Peyer's patch (tissue), 4 donors: ENCODE measurements at regions not wholly inside any gene's neighbourhood (a gene's known extent, or its start where the extent isn't known, plus 50 kb on each side); places are given as distances from the start of the nearest gene placed in this dataset.
A peak's percentile ranks its signal among the peaks of the same experiment; 100 is the strongest.

Source experiments
- DNase-seq, 3 donors: peaks; one replicate each; pipeline ENCODE4 v3.0.0-alpha.2; 2017 to 2019
- H3K27ac ChIP-seq, 4 donors: fragments of 200-600 bp; sonication (generic); one replicate each; pipeline ENCODE4 v1.5.1; 2016 to 2019
- H3K27me3 ChIP-seq, 2 donors: fragments of 200-600 bp; sonication (generic); one replicate each; pipeline ENCODE4 v1.5.1; 2019
- H3K36me3 ChIP-seq, 3 donors: fragments of 200-600 bp; sonication (generic); one replicate each; pipeline ENCODE4 v1.5.1; 2016 to 2019
- H3K4me1 ChIP-seq, 4 donors: fragments of 200-600 bp; sonication (generic); one replicate each; pipeline ENCODE4 v1.5.1; 2016 to 2019
- H3K4me3 ChIP-seq, 4 donors: fragments of 200-600 bp; sonication (generic); 1 replicate in 3 of 4; 2 replicates in 1 of 4; pipeline ENCODE4 v1.5.1; 2016 to 2019; ENCODE audit warnings: mild to moderate bottlenecking in 1 of 4
- H3K9me3 ChIP-seq, 4 donors: fragments of 200-600 bp; sonication (generic); one replicate each; pipeline ENCODE4 v1.5.1; 2016 to 2019; ENCODE audit warnings: mild to moderate bottlenecking in 1 of 4
- CTCF ChIP-seq, 6 experiments: fragments of 450-650 bp in 4 of 6; fragments of 200-600 bp in 2 of 6; sonication (generic) in 1 of 6; IDR thresholded peaks; one replicate each; pipeline ENCODE4 v1.5.1; 2017 to 2019; ENCODE audit warnings: antibody characterized with exemption in 6 of 6, mild to moderate bottlenecking in 3 of 6, moderate library complexity in 1 of 6
- POLR2A ChIP-seq, 2 donors: fragments of 450-650 bp; IDR thresholded peaks; one replicate each; pipeline ENCODE4 v1.5.1; 2017; ENCODE audit warnings: antibody characterized with exemption in 2 of 2, mild to moderate bottlenecking in 2 of 2, moderate library complexity in 2 of 2

GRCh38 chr6:133701633-133702331 lies 187.1 kb upstream of the TCF21 start:
- H3K9me3 ChIP-seq: no peaks in the 10 kb centered on the region
- no peaks in the 10 kb centered on the region for H3K27me3 ChIP-seq
- H3K4me3 ChIP-seq: no peak overlapping the region
- DNase-seq: no peak
- no peaks in the 10 kb centered on the region for H3K4me1 ChIP-seq
- peak overlapping the region in 1 of 4 donors; percentile 4 for H3K27ac ChIP-seq
- H3K36me3 ChIP-seq: no peaks in the 10 kb centered on the region
- TF ChIP-seq CTCF (IDR thresholded peaks at IDR 0.05) (no peak), POLR2A (IDR thresholded peaks at IDR 0.05) (no peak)

GRCh38 chr6:133704371-133704770 lies 184.5 kb upstream of the TCF21 start:
- H3K27ac ChIP-seq: no peak overlapping the region
- no peak for TF ChIP-seq CTCF (IDR thresholded peaks at IDR 0.05)
- TF ChIP-seq POLR2A (IDR thresholded peaks at IDR 0.05): no peak
- no peaks in the 10 kb centered on the region for H3K9me3 ChIP-seq

GRCh38 chr6:133705066-133705465 lies 183.8 kb upstream of the TCF21 start:
- Histone ChIP-seq H3K27me3 (no peaks in the 10 kb centered on the region), H3K27ac (no peak overlapping the region), H3K4me1 (no peaks in the 10 kb centered on the region), H3K36me3 (no peaks in the 10 kb centered on the region), H3K4me3 (no peak overlapping the region), H3K9me3 (no peaks in the 10 kb centered on the region)
- TF ChIP-seq CTCF (IDR thresholded peaks at IDR 0.05) (no peak), POLR2A (IDR thresholded peaks at IDR 0.05) (no peak)
- no peak for DNase-seq

More at GRCh38 chr6:133704371-133704770, 184.5 kb upstream of the TCF21 start:
- no peak for DNase-seq
- Histone ChIP-seq H3K4me1 (no peaks in the 10 kb centered on the region), H3K4me3 (no peak overlapping the region), H3K27me3 (no peaks in the 10 kb centered on the region), H3K36me3 (no peaks in the 10 kb centered on the region)

GRCh38 chr6:133705731-133706130 lies 183.2 kb upstream of the TCF21 start:
- no peaks in the 10 kb centered on the region for H3K4me1 ChIP-seq
- no peaks in the 10 kb centered on the region for H3K27me3 ChIP-seq
- H3K27ac ChIP-seq: no peak overlapping the region
- no peak for TF ChIP-seq POLR2A (IDR thresholded peaks at IDR 0.05)
- TF ChIP-seq CTCF (IDR thresholded peaks at IDR 0.05): no peak
- no peak overlapping the region for H3K4me3 ChIP-seq
- H3K36me3 ChIP-seq: no peaks in the 10 kb centered on the region
- no peaks in the 10 kb centered on the region for H3K9me3 ChIP-seq
- DNase-seq: no peak

- DNase-seq: no peak
- Histone ChIP-seq H3K27ac (peak overlapping the region in 1 of 4 donors; percentile 33), H3K4me1 (no peaks in the 10 kb centered on the region), H3K9me3 (no peaks in the 10 kb centered on the region), H3K4me3 (no peak overlapping the region), H3K27me3 (no peaks in the 10 kb centered on the region), H3K36me3 (no peaks in the 10 kb centered on the region)
- no peak for TF ChIP-seq POLR2A (IDR thresholded peaks at IDR 0.05)
- no peak for TF ChIP-seq CTCF (IDR thresholded peaks at IDR 0.05)
Observed at GRCh38 chr6:133707456-133707855, 181.5 kb upstream of the TCF21 start.
